ENCODE measurements at regions not wholly inside any gene's neighbourhood (a gene's known extent, or its start where the extent isn't known, plus 50 kb on each side); places are given as distances from the start of the nearest gene placed in this dataset.

DNA sequence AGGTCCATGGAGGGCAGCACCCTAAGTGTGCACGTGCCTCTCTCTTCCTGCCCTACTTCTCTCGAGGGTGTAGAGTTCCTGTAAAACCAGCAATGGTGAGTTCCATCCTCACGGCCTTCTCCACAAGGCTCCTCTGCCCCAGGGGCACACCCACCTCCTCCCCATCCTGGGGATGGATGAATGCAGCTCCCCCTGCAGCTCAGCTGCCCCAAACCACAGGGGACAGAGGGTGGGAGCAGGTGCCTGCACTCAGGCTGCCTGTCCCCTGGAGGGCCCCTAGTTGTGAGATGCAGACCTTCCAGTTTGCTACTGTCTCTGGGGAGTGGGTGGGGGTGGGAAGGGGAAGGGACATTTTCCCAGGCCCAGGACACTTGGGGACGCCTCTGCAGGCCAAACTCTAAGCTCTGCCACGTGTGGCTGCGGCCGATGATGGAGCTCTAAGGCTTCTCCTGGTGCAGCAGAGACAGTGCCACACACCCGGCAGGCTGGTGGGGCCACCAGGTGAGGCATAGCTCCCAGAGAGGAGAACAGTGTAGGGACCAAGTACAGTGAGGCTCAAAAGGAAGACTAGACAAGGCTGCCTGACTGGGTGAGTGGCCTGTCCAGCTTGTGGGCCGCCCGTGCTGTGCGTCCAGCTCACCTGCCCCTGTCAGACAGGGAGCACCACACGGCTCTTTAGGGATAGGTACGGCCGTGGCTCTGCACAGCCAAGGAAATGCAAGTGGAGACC is 540.9 kb downstream of the TBC1D22A start:
- TF ChIP-seq, protein P1, sequence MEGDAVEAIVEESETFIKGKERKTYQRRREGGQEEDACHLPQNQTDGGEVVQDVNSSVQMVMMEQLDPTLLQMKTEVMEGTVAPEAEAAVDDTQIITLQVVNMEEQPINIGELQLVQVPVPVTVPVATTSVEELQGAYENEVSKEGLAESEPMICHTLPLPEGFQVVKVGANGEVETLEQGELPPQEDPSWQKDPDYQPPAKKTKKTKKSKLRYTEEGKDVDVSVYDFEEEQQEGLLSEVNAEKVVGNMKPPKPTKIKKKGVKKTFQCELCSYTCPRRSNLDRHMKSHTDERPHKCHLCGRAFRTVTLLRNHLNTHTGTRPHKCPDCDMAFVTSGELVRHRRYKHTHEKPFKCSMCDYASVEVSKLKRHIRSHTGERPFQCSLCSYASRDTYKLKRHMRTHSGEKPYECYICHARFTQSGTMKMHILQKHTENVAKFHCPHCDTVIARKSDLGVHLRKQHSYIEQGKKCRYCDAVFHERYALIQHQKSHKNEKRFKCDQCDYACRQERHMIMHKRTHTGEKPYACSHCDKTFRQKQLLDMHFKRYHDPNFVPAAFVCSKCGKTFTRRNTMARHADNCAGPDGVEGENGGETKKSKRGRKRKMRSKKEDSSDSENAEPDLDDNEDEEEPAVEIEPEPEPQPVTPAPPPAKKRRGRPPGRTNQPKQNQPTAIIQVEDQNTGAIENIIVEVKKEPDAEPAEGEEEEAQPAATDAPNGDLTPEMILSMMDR (IDR thresholded peaks at IDR 0.05), result no peak
- TF ChIP-seq POLR2A (IDR thresholded peaks at IDR 0.05), result no peak

Measured in esophagus squamous epithelium (tissue), 4 donors.